CD4-positive, alpha-beta T cell treated with Interleukin-6 at 100 ng/mL for 8 hours (primary cell): ENCODE measurements at regions not wholly inside any gene's neighbourhood (a gene's known extent, or its start where the extent isn't known, plus 50 kb on each side); places are given as distances from the start of the nearest gene placed in this dataset.

ENCODE experiments used
- DNase-seq: peaks from one replicate; pipeline ENCODE4 v3.0.0-alpha.2; 2020; ENCODE audit warnings: mixed read lengths, low spot score

- DNase-seq, result peak; percentile 44
These were observed 52.9 kb upstream of the HPF1 start for GRCh38 chr4:169810325-169811323.

- DNase-seq, result no peak
These were observed 50.3 kb upstream of the HPF1 start for GRCh38 chr4:169807934-169808509.
